Liver (tissue), 8 donors: ENCODE measurements at regions not wholly inside any gene's neighbourhood (a gene's known extent, or its start where the extent isn't known, plus 50 kb on each side); places are given as distances from the start of the nearest gene placed in this dataset.

ENCODE experiments used
- DNase-seq: peaks from one replicate; pipeline ENCODE4 v3.0.0-alpha.2; 2017; ENCODE audit warnings: low spot score
- H3K27ac ChIP-seq, 2 donors: one replicate each; pipeline ENCODE4 v1.7.0; 2013; ENCODE audit warnings: inconsistent platforms in 2 of 2, low read length in 2 of 2, control low read depth in 1 of 2, low read depth in 1 of 2, mild to moderate bottlenecking in 1 of 2
- H3K27me3 ChIP-seq, 4 donors: one replicate each; pipeline versions ENCODE4 v1.6.1 to v1.7.0; 2013; ENCODE audit warnings: low read length in 3 of 4, inconsistent platforms in 1 of 4, mild to moderate bottlenecking in 1 of 4, moderate library complexity in 1 of 4; ENCODE audit not compliant: control insufficient read depth in 4 of 4, insufficient read depth in 4 of 4
- H3K36me3 ChIP-seq, 4 donors: one replicate each; pipeline versions ENCODE4 v1.6.1 to v1.7.0; 2013; ENCODE audit warnings: low read length in 3 of 4, mild to moderate bottlenecking in 3 of 4, low read depth in 1 of 4, moderate library complexity in 1 of 4; ENCODE audit not compliant: control insufficient read depth in 4 of 4, insufficient read depth in 3 of 4
- H3K4me1 ChIP-seq, 4 donors: one replicate each; pipeline versions ENCODE4 v1.6.1 to v1.7.0; 2013; ENCODE audit warnings: low read length in 3 of 4, mild to moderate bottlenecking in 3 of 4, moderate library complexity in 1 of 4; ENCODE audit not compliant: control insufficient read depth in 4 of 4, insufficient read depth in 4 of 4
- H3K4me3 ChIP-seq, 3 donors: one replicate each; pipeline versions ENCODE4 v1.6.1 to v1.7.0; 2013; ENCODE audit warnings: low read length in 3 of 3, control low read depth in 1 of 3, low read depth in 1 of 3, mild to moderate bottlenecking in 1 of 3
- H3K9ac ChIP-seq, 2 donors: one replicate each; pipeline ENCODE4 v1.7.0; 2013; ENCODE audit warnings: low read length in 2 of 2, mild to moderate bottlenecking in 2 of 2, moderate library complexity in 2 of 2, control low read depth in 1 of 2, low read depth in 1 of 2
- H3K9me3 ChIP-seq, 4 donors: one replicate each; pipeline versions ENCODE4 v1.6.1 to v1.7.0; 2013; ENCODE audit warnings: low read length in 3 of 4; ENCODE audit not compliant: control insufficient read depth in 4 of 4
- FOXA2 ChIP-seq: IDR thresholded peaks from 2 replicates; pipeline ENCODE4 v1.6.1; 2016; ENCODE audit warnings: antibody characterized with exemption
- NR2F2 ChIP-seq: IDR thresholded peaks from 2 replicates; pipeline ENCODE4 v1.6.1; 2016; ENCODE audit warnings: antibody characterized with exemption
- RAD21 ChIP-seq, 2 donors: IDR thresholded peaks; 2 replicates each; pipeline ENCODE4 v1.6.1; 2016; ENCODE audit warnings: antibody characterized with exemption in 2 of 2, mild to moderate bottlenecking in 2 of 2
- SP1 ChIP-seq: IDR thresholded peaks from 2 replicates; pipeline ENCODE4 v1.6.1; 2018; ENCODE audit warnings: antibody characterized with exemption, mild to moderate bottlenecking
- TAF1 ChIP-seq: conservative IDR thresholded peaks from 2 replicates; pipeline ENCODE4 v1.6.1; 2016; ENCODE audit warnings: antibody characterized with exemption, mild to moderate bottlenecking
- WGBS: extraction: QIAGEN DNeasy Blood & Tissue Kit; methylation state at CpG from one replicate; pipeline ENCODE4 v1.1.7; 2013; 5-methylcytosine and 5-hydroxymethylcytosine counted together
- TF ChIP-seq, protein P1 (sequence below): IDR thresholded peaks from 2 replicates; pipeline ENCODE4 v1.6.1; 2016; ENCODE audit warnings: antibody characterized with exemption
- TF ChIP-seq, protein P2 (sequence below): IDR thresholded peaks from 2 replicates; pipeline ENCODE4 v1.6.1; 2016; ENCODE audit warnings: antibody characterized with exemption
- TF ChIP-seq, protein P3 (sequence below): fragments of 150-350 bp; IDR thresholded peaks from 2 replicates; pipeline ENCODE4 v1.5.1; 2017; ENCODE audit warnings: improper control_type of control experiment, low read depth, low read length; ENCODE audit not compliant: missing input control
- donor health status: healthy.
- donor health status: healthy.
- donor health status: healthy.
- donor health status: healthy.
- donor health status: healthy.

DNA sequence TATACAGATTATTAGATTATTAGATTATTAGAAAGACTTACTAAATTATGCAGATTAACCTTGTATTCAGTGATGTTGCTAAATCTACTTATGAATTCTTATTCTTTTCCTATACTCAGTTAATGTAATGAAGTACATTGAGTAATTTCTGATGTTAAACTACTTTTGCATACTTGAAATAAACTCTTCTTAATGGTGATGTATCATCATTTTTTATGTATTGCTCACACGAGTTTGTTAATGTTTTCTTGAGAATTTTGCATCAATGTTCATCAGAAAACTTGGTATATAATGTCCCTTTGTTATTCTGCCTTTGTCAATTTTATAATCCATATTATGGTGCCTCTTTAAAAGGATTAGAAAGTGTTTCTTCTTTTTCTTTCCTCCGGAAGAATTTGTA lies 163.2 kb upstream of the COL8A1 start:
- TF ChIP-seq NR2F2 (no peak), SP1 (no peak)
- 57% methylated on average over 2 of the region's 2 CpGs for WGBS
- DNase-seq = no peak
- no peaks in the 10 kb centered on the region for H3K27me3 ChIP-seq
- no peak overlapping the region for H3K9ac ChIP-seq
- no peaks in the 10 kb centered on the region for H3K4me1 ChIP-seq
- H3K4me3 ChIP-seq = no peak overlapping the region
- H3K9me3 ChIP-seq = peaks cover 0 to 7% (median 0%) of the 10 kb centered on the region in 4 donors
- no peaks in the 10 kb centered on the region for H3K36me3 ChIP-seq
- no peak overlapping the region for H3K27ac ChIP-seq

DNA sequence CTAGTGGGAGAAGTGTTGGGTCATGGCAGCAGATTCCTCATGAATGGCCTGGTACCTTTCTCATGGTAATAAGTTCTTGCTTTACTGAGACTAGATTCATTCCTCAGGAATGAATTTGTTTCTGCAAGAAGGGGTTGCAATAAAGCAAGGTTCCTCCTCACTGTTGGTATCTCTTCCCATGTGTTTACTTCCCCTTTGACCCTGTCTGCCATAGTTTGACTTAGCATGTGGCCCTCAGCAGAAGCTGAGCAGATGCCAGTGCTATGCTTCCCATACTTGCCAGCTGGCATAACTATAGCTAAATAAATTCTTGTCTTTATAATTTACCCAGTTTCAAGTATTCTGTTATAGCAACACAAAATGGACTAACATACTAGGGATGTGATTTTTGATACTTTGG lies 163.6 kb upstream of the COL8A1 start:
- no peak for DNase-seq
- H3K27me3 ChIP-seq = no peaks in the 10 kb centered on the region
- H3K4me3 ChIP-seq = no peak overlapping the region
- TF ChIP-seq, protein P1, sequence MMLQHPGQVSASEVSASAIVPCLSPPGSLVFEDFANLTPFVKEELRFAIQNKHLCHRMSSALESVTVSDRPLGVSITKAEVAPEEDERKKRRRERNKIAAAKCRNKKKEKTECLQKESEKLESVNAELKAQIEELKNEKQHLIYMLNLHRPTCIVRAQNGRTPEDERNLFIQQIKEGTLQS = no peak
- TF ChIP-seq, protein P2, sequence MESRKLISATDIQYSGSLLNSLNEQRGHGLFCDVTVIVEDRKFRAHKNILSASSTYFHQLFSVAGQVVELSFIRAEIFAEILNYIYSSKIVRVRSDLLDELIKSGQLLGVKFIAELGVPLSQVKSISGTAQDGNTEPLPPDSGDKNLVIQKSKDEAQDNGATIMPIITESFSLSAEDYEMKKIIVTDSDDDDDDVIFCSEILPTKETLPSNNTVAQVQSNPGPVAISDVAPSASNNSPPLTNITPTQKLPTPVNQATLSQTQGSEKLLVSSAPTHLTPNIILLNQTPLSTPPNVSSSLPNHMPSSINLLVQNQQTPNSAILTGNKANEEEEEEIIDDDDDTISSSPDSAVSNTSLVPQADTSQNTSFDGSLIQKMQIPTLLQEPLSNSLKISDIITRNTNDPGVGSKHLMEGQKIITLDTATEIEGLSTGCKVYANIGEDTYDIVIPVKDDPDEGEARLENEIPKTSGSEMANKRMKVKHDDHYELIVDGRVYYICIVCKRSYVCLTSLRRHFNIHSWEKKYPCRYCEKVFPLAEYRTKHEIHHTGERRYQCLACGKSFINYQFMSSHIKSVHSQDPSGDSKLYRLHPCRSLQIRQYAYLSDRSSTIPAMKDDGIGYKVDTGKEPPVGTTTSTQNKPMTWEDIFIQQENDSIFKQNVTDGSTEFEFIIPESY = no peak
- TF ChIP-seq, protein P3, sequence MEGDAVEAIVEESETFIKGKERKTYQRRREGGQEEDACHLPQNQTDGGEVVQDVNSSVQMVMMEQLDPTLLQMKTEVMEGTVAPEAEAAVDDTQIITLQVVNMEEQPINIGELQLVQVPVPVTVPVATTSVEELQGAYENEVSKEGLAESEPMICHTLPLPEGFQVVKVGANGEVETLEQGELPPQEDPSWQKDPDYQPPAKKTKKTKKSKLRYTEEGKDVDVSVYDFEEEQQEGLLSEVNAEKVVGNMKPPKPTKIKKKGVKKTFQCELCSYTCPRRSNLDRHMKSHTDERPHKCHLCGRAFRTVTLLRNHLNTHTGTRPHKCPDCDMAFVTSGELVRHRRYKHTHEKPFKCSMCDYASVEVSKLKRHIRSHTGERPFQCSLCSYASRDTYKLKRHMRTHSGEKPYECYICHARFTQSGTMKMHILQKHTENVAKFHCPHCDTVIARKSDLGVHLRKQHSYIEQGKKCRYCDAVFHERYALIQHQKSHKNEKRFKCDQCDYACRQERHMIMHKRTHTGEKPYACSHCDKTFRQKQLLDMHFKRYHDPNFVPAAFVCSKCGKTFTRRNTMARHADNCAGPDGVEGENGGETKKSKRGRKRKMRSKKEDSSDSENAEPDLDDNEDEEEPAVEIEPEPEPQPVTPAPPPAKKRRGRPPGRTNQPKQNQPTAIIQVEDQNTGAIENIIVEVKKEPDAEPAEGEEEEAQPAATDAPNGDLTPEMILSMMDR = no peak
- TF ChIP-seq NR2F2 = no peak
- H3K9ac ChIP-seq = no peak overlapping the region
- H3K9me3 ChIP-seq = peaks cover 0 to 7% (median 0%) of the 10 kb centered on the region in 4 donors
- H3K36me3 ChIP-seq = no peaks in the 10 kb centered on the region
- H3K4me1 ChIP-seq = no peaks in the 10 kb centered on the region
- no peak overlapping the region for H3K27ac ChIP-seq

DNA sequence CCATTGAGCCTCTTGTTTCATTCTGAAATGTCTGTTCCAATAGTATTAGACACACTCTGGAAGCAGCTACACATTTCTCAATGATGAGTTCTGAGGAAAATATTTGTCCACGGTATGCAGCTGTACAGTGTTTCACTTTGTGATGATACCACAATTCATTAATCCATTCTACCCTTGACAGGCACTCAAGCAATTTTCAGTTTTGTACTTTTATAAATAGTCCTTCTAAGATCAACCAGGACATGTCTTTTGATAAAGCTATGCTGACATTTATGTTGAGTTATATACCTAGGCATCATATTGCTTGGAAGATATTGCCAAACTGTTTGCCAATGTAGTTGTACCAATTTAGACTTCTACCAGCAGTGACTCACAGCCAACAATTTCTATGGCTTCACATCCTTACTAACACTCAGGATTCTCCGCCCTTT lies 165.1 kb upstream of the COL8A1 start:
- Histone ChIP-seq H3K27ac (no peak overlapping the region), H3K9ac (no peak overlapping the region), H3K36me3 (no peaks in the 10 kb centered on the region), H3K9me3 (peaks cover 0 to 2% (median 0%) of the 10 kb centered on the region in 4 donors), H3K4me3 (no peak overlapping the region), H3K4me1 (no peaks in the 10 kb centered on the region), H3K27me3 (no peaks in the 10 kb centered on the region)
- TF ChIP-seq, protein P1 = no peak
- TF ChIP-seq RAD21 (IDR thresholded peaks at IDR 0.05) (no peak), TAF1 (no peak)
- DNase-seq = no peak
- WGBS = 67% methylated on average over 2 of the region's 2 CpGs

DNA sequence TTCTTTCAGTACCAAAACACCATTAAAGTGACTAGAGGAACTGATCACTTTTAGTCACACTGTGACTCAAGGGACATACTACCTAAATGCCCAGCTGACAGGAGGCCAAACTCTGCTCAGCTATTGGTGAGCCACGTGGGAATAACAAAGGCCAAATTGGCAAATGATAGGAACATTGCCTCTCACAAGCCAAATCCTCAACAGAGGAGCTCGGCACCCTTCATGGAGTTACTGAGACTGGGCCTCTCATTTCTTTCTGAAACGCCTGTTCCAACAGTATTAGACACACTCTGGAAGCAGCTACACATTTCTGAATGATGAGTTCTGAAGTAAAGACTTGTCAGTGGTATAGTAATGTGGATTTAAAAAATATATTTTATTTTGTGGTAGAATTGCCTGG lies 166.0 kb upstream of the COL8A1 start:
- H3K27ac ChIP-seq = no peak overlapping the region
- no peaks in the 10 kb centered on the region for H3K9me3 ChIP-seq
- 56% methylated on average over 3 of the region's 3 CpGs for WGBS
- H3K27me3 ChIP-seq = no peaks in the 10 kb centered on the region
- H3K4me1 ChIP-seq = no peaks in the 10 kb centered on the region
- no peak for TF ChIP-seq FOXA2
- TF ChIP-seq, protein P1 = no peak
- no peak for TF ChIP-seq TAF1
- TF ChIP-seq RAD21 (IDR thresholded peaks at IDR 0.05) = no peak
- no peak for DNase-seq
- H3K4me3 ChIP-seq = no peak overlapping the region
- H3K9ac ChIP-seq = no peak overlapping the region
- no peaks in the 10 kb centered on the region for H3K36me3 ChIP-seq
